ENCODE measurements at regions not wholly inside any gene's neighbourhood (a gene's known extent, or its start where the extent isn't known, plus 50 kb on each side); places are given as distances from the start of the nearest gene placed in this dataset.

DNA sequence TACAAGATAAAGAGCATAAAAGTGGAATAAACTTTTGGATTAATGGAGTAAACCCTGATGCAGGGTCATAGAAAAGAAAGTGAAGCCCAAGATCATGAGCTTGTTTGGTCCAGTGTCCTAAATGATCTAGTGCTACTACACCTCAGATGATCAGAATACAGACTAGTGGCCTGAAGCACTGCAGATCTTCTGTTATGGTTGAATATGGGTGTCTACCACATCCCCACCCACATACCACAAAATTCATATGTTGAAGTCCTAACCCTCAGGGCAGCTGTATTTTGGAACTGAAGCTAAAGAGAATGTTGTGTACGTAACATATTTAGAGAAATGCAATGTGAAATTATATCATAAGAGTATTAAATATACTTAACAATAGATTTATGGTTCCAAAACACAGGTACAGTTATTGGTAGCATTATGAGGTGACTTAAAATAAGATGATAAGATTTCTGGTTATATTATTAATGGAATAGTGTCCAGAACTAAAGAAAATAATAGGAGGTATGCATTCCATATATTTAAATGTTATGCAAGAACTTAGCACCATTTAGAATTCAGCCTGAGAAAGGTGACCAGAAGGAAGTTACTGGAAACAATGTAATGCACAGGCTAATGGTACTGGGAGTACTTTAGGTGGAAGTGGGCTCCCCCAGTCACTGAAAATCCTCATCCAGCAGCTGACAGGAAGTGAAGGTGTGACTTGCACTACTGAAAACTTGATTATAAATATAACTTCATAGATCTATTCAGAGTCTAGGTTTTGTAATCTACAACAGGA lies 1155.1 kb downstream of the TAF11L14 start:
- TF ChIP-seq SUZ12 (IDR thresholded peaks at IDR 0.05; ENCODE audit: extremely low read depth, insufficient read depth, insufficient read length) (no peak), ZNF274 (IDR thresholded peaks at IDR 0.05; ENCODE audit: low read depth, low read length) (no peak), YY1 (IDR thresholded peaks at IDR 0.05; ENCODE audit: insufficient read depth, insufficient read length) (no peak)

Measured in NT2/D1 (cell line).